ENCODE measurements at regions not wholly inside any gene's neighbourhood (a gene's known extent, or its start where the extent isn't known, plus 50 kb on each side); places are given as distances from the start of the nearest gene placed in this dataset.
"Not testable (repeated sequence)": the region's sequence is repeated elsewhere in the genome, so short reads cannot be mapped to it uniquely, and the experiment has no call there.

DNA sequence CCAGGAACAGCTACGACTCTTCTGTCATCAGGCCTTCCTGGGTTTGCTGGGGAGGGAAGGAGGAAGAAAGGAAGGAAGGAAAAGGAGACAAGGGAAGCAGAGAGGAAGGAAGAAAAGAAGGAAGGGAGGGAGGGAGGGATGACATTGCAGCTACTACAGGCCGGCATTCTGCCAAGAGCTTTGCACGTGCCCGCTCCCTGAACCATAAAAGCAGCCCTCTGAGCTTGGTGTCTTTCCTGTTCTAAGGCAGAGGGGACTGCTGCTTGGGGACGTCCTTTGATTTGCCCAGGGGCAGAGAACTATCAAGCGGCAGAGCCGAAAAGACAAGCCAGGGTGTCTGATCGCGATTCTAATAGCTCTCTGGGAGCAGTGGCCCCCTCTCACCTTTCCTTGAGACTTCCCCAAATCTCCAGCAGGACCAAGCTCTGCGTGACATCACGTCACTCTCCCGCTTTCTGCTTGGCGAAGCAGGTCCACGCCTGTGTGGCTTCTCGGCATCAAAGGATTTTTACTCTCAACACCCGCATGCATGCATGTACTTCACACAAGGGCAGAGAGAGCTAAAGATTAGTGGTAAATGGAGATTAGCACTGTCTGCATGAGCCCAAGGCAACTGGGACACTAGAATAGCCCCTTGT lies 167.8 kb upstream of the AUTS2 start (continued):
- TF ChIP-seq, protein P1, sequence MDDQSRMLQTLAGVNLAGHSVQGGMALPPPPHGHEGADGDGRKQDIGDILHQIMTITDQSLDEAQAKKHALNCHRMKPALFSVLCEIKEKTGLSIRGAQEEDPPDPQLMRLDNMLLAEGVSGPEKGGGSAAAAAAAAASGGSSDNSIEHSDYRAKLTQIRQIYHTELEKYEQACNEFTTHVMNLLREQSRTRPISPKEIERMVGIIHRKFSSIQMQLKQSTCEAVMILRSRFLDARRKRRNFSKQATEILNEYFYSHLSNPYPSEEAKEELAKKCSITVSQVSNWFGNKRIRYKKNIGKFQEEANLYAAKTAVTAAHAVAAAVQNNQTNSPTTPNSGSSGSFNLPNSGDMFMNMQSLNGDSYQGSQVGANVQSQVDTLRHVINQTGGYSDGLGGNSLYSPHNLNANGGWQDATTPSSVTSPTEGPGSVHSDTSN (CRISPR knock-in tag; IDR thresholded peaks at IDR 0.05): no peak

DNA sequence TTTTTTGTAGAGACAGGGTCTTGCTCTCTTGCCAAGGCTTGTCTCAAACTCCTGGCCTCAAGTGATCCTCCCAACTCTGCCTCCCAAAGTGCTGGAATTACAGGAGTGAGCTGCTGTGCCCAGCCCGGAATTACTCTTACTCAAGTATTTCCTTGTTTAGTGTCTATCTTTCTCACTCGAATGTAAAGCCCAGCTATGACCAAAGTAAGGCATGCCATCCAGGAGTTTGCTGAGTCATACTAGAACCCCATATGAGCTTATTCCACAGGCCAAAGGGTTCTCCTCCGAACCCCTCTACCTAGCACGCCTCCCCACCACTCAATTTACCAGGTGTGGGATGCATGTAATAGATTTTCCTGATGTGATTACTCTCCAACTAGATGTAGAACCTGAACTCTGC lies 166.6 kb upstream of the AUTS2 start:
- Histone ChIP-seq H3K4me1 (ENCODE audit: control insufficient read depth, insufficient read depth, low read length) (no peaks in the 10 kb centered on the region), H3K36me3 (ENCODE audit: control insufficient read depth in 2 of 2, insufficient read depth in 1 of 2, low read length in 2 of 2) (no peaks in the 10 kb centered on the region), H3K4me3 (ENCODE audit: low read depth, low read length) (no peak overlapping the region), H3K9me3 (ENCODE audit: control insufficient read depth, insufficient read depth, low read depth, low read length) (no peaks in the 10 kb centered on the region), H3K27ac (ENCODE audit: extremely low read depth, low read depth, low read length) (no peak overlapping the region)
- POLR2A ChIA-PET: no interaction called here
- CTCF ChIA-PET: interaction anchor here (0.9 kb wide), 1 partner anchor 100 kb away, joined by 3 read pairs; no protein-coding TSS in a partner anchor
- TF ChIP-seq, protein P2, sequence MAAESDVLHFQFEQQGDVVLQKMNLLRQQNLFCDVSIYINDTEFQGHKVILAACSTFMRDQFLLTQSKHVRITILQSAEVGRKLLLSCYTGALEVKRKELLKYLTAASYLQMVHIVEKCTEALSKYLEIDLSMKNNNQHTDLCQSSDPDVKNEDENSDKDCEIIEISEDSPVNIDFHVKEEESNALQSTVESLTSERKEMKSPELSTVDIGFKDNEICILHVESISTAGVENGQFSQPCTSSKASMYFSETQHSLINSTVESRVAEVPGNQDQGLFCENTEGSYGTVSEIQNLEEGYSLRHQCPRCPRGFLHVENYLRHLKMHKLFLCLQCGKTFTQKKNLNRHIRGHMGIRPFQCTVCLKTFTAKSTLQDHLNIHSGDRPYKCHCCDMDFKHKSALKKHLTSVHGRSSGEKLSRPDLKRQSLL (tag by site-specific recombination; IDR thresholded peaks at IDR 0.05): no peak
- TF ChIP-seq, protein P3, sequence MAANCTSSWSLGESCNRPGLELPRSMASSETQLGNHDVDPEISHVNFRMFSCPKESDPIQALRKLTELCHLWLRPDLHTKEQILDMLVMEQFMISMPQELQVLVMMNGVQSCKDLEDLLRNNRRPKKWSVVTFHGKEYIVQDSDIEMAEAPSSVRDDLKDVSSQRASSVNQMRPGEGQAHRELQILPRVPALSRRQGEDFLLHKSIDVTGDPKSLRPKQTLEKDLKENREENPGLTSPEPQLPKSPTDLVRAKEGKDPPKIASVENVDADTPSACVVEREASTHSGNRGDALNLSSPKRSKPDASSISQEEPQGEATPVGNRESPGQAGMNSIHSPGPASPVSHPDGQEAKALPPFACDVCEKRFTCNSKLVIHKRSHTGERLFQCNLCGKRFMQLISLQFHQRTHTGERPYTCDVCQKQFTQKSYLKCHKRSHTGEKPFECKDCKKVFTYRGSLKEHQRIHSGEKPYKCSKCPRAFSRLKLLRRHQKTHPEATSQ (tag by site-specific recombination; IDR thresholded peaks at IDR 0.05): no peak
- TF ChIP-seq MZF1 (tag by site-specific recombination; IDR thresholded peaks at IDR 0.05; ENCODE audit: borderline replicate concordance) (no peak), ZNF623 (tag by site-specific recombination; IDR thresholded peaks at IDR 0.05) (no peak), ZNF121 (tag by site-specific recombination; IDR thresholded peaks at IDR 0.05) (no peak), ZNF473 (tag by site-specific recombination; IDR thresholded peaks at IDR 0.05) (no peak), ZNF404 (tag by site-specific recombination; IDR thresholded peaks at IDR 0.05) (no peak), ZNF549 (tag by site-specific recombination; IDR thresholded peaks at IDR 0.05) (no peak), ZNF341 (tag by site-specific recombination; IDR thresholded peaks at IDR 0.05; ENCODE audit: low read depth) (no peak), ZNF184 (tag by site-specific recombination; IDR thresholded peaks at IDR 0.05) (no peak), ZNF530 (tag by site-specific recombination; IDR thresholded peaks at IDR 0.05; ENCODE audit: low read depth) (no peak), REPIN1 (tag by site-specific recombination; IDR thresholded peaks at IDR 0.05; ENCODE audit: low read depth) (no peak), ZXDB (tag by site-specific recombination; IDR thresholded peaks at IDR 0.05) (no peak), ZNF19 (tag by site-specific recombination; IDR thresholded peaks at IDR 0.05; ENCODE audit: low read depth) (no peak)
- TF ChIP-seq, protein P4, sequence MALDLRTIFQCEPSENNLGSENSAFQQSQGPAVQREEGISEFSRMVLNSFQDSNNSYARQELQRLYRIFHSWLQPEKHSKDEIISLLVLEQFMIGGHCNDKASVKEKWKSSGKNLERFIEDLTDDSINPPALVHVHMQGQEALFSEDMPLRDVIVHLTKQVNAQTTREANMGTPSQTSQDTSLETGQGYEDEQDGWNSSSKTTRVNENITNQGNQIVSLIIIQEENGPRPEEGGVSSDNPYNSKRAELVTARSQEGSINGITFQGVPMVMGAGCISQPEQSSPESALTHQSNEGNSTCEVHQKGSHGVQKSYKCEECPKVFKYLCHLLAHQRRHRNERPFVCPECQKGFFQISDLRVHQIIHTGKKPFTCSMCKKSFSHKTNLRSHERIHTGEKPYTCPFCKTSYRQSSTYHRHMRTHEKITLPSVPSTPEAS (tag by site-specific recombination; IDR thresholded peaks at IDR 0.05): no peak
- TF ChIP-seq, protein P5, sequence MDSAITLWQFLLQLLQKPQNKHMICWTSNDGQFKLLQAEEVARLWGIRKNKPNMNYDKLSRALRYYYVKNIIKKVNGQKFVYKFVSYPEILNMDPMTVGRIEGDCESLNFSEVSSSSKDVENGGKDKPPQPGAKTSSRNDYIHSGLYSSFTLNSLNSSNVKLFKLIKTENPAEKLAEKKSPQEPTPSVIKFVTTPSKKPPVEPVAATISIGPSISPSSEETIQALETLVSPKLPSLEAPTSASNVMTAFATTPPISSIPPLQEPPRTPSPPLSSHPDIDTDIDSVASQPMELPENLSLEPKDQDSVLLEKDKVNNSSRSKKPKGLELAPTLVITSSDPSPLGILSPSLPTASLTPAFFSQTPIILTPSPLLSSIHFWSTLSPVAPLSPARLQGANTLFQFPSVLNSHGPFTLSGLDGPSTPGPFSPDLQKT (IDR thresholded peaks at IDR 0.05; ENCODE audit: borderline replicate concordance, low read depth, low read length): no peak

DNA sequence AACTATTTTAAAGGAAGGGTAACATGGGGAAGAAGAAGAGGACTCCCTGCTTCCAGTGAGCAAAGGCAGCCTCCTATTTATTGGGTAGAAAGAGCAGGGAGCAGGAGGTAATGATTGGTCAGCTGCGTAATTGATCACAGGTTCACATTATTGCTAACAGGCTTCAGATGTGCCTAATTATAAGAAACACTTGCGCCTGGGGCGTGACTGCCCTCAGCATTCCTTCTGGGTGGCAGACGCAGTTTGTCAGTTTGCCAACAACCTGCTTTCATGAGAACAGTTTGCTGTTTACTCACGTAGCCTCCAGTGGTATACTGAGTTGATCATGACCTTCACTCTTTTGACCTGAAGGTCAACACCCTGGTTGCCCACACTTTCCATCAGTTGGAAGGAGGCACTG lies 166.0 kb upstream of the AUTS2 start:
- H3K9me3 ChIP-seq (ENCODE audit: control insufficient read depth, insufficient read depth, low read depth, low read length); H3K36me3 ChIP-seq (ENCODE audit: control insufficient read depth in 2 of 2, insufficient read depth in 1 of 2, low read length in 2 of 2); POLR2A ChIA-PET; H3K4me3 ChIP-seq (ENCODE audit: low read depth, low read length); H3K4me1 ChIP-seq (ENCODE audit: control insufficient read depth, insufficient read depth, low read length); H3K27ac ChIP-seq (ENCODE audit: extremely low read depth, low read depth, low read length): not testable (repeated sequence)
- CTCF ChIA-PET: interaction anchor here (0.9 kb wide), 1 partner anchor 100 kb away, joined by 3 read pairs; no protein-coding TSS in a partner anchor

All from HEK293 (cell line).